T-helper 2 cell (primary cell): ENCODE measurements at regions not wholly inside any gene's neighbourhood (a gene's known extent, or its start where the extent isn't known, plus 50 kb on each side); places are given as distances from the start of the nearest gene placed in this dataset.
A peak's percentile ranks its signal among the peaks of the same experiment; 100 is the strongest.

Source experiments
- DNase-seq, 5 experiments: peaks; one replicate each; pipeline versions ENCODE4 v3.0.0 to v3.0.0-alpha.2; 2012 to 2022

DNA sequence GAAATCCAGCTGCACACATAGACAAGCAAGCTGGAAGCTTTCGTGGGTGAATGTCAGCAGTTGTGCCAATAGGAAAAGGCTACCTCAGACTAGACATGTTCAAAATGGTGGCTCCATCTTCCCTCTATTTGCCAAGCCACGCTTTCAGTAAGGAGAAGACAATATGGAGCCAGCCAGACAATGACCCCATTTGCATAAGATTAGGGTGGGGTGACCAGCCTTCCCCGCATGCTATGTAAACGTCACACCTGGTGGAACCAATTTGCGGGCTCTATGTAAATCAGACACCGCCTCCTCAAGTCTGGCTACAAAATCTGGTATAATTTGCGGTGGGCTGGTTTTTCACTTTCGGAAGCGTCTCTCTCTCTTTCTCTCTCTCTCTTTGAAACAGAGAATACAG is 297.4 kb upstream of the PCDH15 start:
- no peak for DNase-seq

DNA sequence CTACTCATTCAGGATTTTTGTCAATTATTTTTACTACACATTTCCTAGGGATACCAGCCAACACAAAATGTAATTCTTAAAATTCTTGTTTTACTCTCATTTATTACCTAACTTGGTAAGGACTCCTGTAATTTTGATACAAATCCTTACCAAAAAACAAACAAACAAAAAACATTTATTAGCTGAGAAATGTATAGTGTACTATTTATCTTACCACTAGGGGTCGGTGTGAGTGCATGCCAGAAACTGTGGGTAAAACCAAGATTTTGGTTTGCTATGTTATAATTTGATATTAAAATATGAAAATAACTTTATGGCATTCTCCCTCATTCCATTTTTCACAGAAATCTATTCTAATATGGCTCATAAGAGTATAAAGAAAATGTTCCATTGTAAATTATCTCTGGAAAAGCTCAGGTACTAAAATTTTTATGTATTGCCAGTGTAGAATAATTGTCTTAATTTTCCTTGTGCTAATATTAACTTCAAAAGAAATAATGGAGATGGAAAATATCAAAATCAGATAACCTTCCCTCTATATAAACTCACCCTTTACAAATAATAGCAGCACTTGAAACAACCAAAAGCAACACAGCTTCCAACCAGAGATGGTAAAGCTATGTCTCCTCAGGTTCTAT is 290.8 kb upstream of the PCDH15 start:
- peak in 1 of 5 experiments; percentile 1 for DNase-seq

DNA sequence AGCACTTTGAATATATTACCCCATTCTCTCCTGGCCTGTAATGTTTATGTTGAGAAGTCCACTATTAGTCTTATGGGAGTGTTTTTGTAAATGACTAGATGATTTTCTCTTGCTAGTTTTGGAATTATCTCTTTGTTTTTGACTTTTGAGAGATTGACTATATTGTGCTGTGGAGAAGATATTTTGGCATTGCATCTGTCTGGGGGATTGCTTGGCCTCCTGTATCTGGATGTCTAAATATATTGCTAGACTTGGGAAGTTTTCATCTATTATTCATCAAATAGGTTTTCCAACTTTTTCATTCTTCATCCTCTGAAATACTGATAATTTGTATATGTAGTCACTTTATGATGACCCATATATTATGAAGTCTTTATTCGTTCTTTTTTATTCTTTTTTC is 277.1 kb upstream of the PCDH15 start:
- DNase-seq: no peak

DNA sequence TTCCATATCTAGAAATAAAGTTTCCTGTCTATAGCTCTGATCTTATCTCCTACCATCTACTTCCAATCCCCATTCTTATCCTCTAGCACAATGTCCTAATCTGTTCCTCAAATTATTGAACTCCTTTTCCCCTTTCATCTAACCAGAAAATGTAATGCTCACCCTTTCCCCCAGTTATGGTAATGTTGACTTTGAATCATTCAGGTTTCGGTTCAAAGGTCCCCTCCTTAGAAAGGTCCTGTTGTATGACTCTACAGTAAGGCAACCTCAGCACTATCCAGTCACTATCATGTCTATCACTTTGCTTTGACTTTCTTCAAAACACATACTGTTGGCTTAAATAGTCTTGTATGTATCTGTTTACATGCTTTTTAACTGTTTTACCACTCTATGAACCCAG is 264.2 kb upstream of the PCDH15 start:
- no peak for DNase-seq

DNA sequence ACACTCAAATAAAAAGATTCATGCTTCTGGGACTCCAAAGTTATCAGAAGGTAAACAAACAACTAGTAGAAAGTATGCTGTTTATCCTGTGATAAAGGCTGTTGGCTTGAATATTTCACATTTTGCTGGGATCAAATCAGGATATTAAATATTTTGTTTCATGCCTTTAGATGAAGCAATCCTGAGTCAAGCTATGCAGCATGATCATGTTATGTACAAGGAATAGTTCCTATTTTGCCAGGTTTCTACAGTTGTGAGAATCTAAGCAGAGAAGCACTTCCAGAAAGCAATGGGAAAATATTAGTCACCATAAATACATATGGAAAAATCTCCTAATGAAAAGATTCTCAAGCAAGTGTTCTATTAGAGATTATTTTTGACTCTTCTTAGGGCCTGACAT is 262.8 kb upstream of the PCDH15 start:
- DNase-seq: no peak

DNA sequence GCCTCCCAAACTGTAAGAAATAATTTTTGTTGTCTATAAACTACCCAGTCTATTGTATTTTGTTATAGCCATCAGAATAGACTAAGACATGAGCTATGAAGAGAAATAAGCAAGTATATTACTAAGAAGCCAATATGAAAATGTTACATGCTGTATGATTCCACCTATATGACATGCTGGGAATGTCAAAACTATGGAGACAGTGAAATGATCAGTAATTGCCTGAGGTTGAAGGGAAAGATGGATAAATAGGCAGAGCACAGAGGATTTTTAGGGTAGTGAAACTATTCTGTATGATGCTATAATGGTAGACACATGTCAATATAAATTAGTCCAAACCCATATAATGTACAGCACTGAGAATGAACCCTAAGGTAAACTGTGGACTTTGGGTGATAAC is 261.3 kb upstream of the PCDH15 start:
- DNase-seq: no peak

DNA sequence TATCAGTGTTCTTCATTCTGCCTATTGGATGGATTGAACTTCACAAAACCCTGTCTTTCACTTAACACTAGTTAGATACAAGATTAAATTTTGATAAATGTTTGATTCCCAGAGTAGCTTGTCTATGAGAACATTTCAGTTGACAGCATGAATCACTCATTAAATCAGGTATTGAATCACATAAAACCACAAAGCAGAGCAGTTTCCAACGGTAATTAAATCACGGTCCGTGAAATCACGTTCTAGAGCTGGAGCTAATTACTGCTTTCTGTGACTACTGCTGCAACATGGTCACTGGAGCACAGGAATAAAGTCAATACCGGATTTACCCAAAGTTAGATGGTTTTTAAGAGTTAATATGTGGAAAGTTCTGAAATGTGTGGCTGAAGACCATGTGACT is 257.8 kb upstream of the PCDH15 start:
- DNase-seq: no peak

DNA sequence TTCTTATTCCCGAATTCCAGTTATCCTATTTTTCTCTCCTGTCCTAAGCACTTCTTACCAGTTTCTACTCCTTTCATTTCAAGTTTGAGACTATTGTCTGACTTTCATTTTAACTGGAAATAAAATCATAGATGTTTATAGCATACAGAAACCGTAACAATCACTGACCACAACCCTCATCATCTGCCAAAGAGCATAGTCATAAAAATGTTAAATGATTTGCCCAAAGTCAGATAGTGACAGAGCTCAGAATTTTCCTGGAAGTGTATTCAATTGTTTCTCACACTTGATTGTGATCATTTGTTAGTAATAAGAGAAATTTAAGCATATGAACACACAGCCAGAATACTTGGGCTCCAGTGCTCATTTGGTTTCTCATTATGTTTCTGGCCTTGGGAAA is 250.5 kb upstream of the PCDH15 start:
- no peak for DNase-seq

DNA sequence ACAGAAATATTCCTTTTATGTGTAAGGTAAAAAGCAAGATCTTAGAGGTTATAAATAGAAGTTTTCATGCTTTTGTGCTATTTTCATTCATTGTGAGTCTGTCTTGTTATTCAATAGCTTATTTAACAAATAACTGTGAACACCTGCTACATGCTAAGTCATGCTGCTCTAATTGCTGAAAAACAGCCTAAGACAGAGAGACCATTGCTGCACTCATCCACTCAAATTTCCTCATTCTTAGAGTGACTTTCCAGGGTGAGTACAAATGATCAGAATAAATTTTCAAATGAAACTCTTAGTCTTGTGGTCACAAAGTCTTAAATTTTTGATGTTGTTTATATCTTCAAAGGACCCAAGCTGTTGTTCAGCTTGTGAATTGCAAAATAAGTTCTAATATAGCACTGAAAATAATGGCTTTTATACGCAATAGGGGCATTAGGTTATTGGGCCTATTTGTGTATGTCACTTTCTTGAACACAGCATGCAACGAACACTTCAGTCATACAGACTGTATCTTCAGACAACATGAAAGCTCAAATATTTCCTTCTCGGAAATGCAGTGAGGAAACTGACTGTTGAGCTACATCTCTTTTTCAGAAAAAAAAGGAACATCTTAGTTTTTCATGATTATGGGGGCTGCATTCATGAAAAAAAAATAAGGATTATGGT is 247.9 kb upstream of the PCDH15 start:
- no peak for DNase-seq

DNA sequence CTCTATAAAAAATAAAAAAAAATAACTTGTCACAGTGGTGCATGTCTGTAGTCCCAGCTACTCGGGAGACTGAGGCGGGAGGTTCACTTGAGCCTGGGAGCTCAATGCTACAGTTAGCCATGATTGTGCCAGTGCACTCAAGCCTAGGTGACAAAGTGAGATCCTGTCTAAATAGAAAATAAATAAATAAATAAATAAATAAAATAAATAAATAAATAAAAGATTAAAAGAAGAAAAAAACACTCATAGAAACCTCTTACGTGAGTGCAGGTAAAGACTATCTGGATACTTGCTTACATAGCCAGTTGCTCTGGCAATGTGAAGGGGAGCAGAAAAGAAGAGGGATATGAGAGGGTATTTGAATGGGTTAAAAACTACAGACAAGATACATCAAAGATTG is 242.5 kb upstream of the PCDH15 start:
- DNase-seq: no peak

DNA sequence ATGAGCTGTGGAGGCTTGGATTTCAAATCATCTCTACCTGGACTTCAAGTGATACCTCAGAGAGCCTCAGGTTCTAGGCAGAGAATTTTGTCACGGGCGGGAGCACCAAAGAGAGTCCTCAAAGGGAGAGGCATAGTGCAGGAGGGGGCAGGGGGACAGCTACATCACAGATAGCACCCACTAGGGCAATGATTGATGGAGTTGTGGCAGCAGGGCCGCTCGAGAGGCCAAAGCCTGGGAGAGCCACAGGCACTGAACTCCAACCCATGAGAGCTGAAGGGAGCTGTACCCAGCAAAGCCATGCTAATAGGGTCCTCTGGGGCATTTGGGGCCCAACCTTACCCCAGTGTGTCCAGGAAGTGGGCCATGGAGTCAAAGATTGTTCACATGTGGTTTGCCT is 232.0 kb upstream of the PCDH15 start:
- peak in 1 of 5 experiments; percentile 0 for DNase-seq

DNA sequence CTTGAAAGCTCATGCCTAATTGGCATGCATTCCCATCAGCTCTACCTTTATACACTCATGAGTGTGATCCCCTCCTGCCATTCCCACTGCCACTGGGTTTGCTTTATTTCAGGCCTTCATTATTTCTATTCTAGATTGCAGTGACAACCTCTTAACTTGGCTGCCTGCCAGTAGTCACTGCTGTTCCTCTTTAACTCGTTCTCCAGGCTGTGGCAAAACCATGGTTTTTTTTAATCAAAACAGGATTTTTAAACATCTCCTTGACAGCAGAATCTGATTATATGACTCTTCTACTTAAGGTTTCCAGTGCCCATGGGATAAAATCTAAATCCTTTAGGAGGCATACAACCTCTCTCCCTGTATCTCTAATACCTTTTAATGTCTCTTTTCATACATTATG is 223.7 kb upstream of the PCDH15 start:
- DNase-seq: no peak

DNA sequence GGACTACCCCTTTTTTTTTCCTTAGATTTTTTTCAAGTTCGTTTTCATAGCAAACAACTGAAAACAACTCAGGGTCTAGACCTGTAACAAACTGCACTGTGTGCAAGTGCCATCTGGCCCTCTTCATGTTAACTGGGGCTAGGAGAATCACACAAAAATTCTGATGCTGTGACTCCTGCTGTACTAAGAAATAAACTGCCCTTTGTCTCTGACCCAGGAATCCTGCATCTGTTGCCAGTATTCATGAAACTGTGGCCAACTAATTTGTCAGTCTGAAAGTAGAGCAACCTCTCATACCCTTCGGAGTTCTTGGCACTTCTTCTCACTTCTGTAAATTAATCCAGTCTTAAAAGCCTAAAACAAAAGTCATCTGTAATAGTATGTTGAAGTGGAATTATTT is 218.4 kb upstream of the PCDH15 start:
- no peak for DNase-seq

DNA sequence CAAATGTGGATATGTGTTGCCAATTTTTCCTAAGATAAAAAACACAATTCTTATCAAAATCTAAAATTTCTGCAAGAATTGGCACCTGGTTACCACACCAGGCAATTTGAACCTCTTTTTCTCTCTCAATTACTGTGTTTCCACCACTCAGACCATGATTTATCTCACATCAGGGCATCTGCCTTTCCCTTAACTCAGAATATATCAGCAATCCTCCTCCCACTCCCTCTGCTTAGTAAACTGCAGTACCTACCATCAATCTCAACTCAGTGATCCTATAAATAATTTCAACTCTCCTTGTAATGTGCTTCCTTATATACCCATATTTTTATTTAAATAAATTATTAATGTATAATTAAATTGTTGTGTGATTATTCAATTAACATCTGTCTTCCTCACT is 212.3 kb upstream of the PCDH15 start:
- DNase-seq: no peak

DNA sequence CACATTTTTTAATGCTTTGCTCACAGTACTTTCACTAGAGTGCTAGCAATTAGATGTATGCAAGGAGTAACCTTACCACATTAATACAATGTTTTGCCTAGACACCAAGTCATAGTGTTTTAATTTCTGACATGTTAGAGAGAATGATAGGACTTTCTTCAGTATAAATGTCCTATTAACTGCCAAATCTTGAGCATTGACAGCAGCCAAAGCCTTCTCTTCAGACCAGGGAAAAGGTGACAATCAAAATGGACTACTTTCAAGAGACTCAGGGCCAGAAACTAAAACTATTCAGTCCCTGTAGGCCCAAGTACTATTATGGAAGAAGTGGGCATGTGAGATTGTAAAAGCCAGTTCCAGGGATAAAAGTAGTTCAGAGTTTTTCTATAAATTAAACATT is 201.4 kb upstream of the PCDH15 start:
- no peak for DNase-seq

DNA sequence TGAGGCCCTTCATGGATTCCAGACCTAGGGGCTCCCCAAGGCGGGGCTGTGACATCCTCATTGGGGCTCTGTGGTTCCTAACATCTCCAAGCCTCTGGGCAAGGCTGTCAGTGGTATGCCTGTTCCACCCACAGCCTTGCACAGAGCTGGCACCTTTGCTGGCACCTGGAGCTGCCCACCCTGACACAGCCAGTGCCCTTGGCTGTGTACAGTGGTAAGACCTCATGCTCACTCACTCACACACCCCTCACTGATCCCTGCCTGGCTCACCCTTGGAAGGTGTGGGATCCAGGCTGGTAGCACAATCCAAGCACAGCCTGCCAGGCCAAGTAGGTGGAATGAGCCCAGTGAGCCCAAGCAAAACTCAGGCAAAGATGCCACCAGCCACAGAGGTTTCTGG is 200.4 kb upstream of the PCDH15 start:
- no peak for DNase-seq

DNA sequence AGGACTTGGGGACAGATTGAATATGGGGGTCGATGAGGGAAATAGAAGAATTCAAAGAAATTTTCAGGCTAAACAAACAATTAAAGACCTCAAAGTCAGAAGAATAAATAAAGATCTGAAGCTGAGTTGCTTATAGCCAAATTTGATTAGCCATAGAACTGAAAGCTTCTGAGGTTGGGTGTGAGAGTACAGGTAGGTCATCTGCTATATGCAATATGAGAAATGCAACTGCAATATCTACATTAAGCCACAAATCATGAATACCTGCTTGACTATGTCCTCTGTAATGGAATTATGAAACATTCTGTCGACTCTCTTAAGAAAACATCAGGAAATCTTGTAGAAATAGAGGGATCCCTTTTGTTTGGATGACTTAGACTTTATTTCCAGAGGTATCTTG is 192.1 kb upstream of the PCDH15 start:
- DNase-seq: no peak

DNA sequence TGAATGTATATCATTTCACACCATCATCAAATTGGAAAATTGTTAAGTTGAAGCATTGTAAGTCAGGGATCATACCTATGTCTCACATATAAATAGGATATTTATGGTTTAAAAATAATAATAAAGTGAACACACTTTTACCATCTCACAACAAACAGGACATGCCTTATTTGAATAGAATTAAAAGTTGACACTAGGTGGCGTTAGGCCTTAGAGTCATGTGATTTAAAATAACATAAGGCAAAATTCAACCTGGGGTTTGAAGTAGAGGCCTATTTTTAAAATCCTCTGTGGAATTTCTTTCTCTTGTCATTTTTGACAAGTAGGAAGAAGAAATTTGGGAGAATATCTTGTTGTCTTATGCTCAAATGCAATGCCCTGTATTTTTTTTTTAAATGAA is 184.7 kb upstream of the PCDH15 start:
- peak in 1 of 5 experiments; percentile 2 for DNase-seq

DNA sequence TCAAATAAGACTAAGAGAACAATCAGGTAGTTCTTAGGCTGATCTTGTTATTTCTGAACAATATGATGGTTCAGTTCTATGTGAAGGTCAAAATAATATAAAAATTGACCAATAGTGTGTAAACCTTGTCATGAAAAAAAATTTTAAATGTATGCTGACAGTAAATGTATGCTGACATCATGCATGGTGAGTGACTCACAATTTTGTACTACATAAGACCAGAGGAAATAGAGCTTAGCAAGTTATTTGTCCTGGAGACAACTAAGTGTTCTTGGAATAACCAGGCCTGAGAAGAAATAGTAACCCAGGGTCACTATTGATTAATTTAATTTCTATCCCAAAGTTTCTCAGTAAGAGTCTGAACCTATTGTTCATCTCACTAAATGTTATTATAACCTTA is 182.2 kb upstream of the PCDH15 start:
- no peak for DNase-seq

DNA sequence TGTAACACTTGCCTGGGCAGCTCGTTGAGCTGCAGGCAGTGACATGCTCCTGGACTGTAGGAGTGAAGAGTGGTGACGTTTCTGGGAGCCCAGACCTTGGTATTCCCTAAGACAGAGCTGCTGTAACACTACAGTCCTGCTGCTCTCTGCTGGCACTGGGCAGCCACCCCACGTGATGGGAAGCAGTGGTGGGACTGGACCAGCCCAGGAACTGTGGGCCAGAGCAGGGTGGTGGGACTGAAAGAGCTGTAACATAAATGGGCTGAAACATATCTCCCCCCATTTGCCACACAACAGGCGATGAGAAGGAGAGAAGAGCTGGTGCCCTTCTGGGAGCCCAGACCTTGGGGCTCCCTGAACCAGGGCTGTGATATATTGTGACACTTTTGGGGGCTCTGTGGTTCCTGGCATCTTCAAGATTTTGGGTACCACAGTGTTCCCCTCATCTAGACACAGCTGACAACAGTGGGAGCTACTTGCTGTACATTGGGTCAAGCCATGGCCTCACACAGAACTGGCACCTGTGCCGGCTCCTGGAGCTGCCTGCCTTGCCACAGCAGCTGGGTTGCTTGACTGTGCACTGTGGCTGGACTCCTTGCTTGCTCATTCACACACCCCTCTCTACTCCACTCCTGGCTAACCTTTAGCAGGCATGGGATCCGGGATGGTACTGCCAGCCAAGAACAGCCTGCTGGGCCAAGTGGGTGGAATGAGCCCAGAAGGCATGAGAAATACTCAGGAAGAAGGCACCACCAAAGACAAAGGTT is 161.3 kb upstream of the PCDH15 start:
- DNase-seq: no peak

DNA sequence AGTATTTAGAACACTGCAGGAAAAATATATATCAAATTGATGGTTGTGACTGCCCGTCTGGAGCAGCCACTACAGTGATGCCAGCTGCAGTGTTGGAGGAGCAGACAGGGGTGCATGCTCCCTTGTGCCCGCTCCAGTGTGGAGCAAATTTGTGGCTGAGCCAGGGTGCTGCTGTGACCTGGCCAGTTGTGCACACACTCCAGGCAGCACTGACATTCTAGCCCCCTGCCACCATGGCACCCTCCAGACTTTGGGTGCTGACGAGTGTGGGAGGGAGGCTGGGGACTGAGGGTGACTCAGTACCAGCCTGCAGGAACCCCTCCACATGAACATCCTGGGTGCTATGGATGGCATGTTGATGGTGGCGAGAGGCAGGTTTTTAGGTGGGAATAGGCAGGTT is 160.0 kb upstream of the PCDH15 start:
- no peak for DNase-seq

DNA sequence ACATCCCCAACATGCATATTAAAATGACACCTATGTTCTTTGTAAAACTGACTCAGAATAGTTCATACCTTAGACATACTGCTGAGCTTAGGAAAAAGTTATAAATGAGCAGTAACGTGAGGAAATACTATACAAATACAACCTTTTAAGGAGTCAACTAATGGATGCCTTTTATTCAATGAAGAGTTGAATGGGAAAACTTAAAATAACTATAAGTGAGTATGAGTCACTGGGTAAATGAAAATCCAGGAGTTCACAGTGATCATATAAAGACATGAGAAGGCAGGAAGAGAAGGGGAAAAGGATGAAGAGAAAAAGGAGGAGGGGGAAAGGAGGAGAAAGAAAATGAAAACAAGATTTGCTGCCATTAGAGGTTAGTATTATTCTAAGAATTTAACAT is 157.8 kb upstream of the PCDH15 start:
- DNase-seq: no peak

DNA sequence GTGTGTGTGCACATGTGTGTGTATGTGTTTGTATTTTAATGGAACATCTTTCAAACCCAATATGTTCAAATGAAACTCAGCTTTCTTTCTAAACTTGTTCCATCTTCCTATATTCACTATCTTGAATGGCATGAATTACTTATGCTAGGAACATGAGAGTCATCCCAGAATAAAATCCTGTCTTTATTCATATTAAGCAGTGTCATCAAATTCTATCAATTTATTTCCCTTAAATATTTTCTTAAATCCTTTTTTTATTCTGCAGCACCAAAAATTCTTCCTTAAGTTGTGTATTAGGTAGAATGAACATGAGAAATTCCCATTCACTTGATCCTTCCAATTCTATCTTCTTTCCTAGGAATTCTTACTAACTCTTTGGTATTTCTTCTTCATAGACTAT is 146.6 kb upstream of the PCDH15 start:
- no peak for DNase-seq

DNA sequence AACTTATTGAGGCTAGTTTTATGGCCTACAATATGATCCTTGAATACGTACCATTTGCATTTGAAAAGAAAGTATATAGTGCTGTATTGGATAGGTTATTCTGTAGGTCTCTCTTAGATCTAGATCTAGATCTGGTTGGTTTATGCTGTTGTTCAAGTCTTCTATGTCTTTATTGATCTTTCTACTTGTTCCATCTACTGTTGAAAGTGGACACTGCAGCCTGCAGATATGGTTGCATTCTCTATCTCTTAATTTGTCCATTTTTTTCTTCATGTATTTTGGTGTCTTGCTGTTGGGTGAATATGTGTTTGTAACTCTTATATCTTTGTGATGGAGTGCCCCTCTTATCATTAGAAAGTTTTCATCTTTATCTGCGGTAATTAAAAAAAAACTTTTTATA is 139.4 kb upstream of the PCDH15 start:
- no peak for DNase-seq
